Hepatocyte (in vitro differentiated cells): ENCODE measurements at regions not wholly inside any gene's neighbourhood (a gene's known extent, or its start where the extent isn't known, plus 50 kb on each side); places are given as distances from the start of the nearest gene placed in this dataset.

Experiments used
- EZH2 ChIP-seq: fragments of 200-600 bp; sonication (generic); IDR thresholded peaks from 2 replicates; pipeline ENCODE4 v1.6.1; 2016; ENCODE audit warnings: antibody characterized with exemption, mild to moderate bottlenecking, borderline replicate concordance
- EZH2phosphoT487 ChIP-seq: fragments of 200-600 bp; sonication (generic); IDR thresholded peaks from one replicate; pipeline ENCODE4 v1.6.1; 2018; ENCODE audit warnings: antibody characterized with exemption, mild to moderate bottlenecking, low read depth, moderate library complexity; ENCODE audit not compliant: unreplicated experiment, severe bottlenecking
- TF ChIP-seq, protein P1 (sequence below): fragments of 200-600 bp; sonication (generic); IDR thresholded peaks from 2 replicates; pipeline ENCODE4 v1.5.1; 2016; ENCODE audit warnings: antibody characterized with exemption, mild to moderate bottlenecking; ENCODE audit not compliant: poor library complexity

- TF ChIP-seq, protein P1, sequence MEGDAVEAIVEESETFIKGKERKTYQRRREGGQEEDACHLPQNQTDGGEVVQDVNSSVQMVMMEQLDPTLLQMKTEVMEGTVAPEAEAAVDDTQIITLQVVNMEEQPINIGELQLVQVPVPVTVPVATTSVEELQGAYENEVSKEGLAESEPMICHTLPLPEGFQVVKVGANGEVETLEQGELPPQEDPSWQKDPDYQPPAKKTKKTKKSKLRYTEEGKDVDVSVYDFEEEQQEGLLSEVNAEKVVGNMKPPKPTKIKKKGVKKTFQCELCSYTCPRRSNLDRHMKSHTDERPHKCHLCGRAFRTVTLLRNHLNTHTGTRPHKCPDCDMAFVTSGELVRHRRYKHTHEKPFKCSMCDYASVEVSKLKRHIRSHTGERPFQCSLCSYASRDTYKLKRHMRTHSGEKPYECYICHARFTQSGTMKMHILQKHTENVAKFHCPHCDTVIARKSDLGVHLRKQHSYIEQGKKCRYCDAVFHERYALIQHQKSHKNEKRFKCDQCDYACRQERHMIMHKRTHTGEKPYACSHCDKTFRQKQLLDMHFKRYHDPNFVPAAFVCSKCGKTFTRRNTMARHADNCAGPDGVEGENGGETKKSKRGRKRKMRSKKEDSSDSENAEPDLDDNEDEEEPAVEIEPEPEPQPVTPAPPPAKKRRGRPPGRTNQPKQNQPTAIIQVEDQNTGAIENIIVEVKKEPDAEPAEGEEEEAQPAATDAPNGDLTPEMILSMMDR: no peak
- TF ChIP-seq EZH2 (no peak), EZH2phosphoT487 (no peak)
Observed at GRCh38 chr7:25371972-25372371, 143.7 kb upstream of the NPVF start.
